CD4-positive, alpha-beta T cell treated with Interleukin-6 at 100 ng/mL for 8 hours (primary cell): ENCODE measurements at regions not wholly inside any gene's neighbourhood (a gene's known extent, or its start where the extent isn't known, plus 50 kb on each side); places are given as distances from the start of the nearest gene placed in this dataset.
"Not testable (repeated sequence)": the region's sequence is repeated elsewhere in the genome, so short reads cannot be mapped to it uniquely, and the experiment has no call there.

ENCODE experiments used
- DNase-seq: peaks from one replicate; pipeline ENCODE4 v3.0.0-alpha.2; 2020; ENCODE audit warnings: mixed read lengths, low spot score

DNA sequence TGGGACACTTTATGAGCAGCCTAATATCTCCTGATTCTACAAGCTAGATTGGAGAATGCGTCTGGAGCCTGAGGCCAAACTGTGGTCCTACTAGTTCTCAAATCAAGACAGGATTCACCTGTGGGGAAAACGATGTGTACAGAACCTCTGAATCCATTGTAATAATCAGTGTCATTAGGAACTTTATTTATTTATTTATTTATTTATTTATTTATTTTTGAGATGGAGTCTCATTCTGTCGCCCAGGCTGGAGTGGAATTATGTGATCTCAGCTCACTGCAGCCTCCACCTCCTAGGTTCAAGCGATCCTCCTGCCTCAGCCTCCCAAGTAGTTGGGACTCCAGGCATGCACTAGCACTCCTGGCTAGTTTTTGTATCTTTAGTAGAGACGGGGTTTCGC lies 52.6 kb upstream of the KIF26B start:
- DNase-seq: not testable (repeated sequence)

DNA sequence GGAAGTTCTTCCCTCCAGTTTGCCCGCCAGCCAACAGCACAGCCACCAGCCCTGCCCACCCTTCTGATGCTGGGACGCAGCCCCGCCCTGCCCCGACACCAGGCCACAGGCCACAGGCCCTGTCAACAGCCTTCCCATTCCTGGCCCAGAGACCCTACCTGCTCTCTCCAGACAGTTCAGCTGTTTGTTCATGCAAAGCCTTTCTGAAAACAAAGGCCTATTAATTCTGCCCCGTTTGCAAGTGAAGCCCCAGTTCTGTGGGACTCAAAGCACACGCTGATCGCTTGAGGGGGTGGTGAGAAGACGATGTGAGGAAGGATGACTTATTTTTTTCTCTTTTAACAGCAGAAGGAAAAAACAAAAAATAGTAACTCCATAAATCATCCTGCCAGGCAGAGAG lies 55.4 kb upstream of the KIF26B start:
- DNase-seq: no peak

DNA sequence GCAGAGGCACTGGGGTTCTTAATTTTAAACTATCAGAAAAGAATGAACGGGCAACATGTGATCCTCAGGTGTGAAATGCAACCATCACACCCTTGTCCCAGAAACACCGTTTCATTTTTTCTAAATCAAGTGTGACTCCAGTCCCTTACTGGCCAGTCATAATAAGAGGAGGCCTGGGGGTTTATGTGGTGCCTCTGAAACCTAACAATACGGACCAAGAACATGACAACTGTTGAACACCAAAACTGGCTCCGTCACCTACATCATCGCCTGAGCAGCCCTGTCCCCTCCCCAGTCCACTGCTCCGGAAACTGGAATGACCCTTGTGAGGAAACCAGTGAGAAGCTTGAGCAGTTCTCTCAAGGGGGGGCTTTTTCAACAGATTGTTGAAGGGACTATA lies 55.9 kb upstream of the KIF26B start:
- no peak for DNase-seq

DNA sequence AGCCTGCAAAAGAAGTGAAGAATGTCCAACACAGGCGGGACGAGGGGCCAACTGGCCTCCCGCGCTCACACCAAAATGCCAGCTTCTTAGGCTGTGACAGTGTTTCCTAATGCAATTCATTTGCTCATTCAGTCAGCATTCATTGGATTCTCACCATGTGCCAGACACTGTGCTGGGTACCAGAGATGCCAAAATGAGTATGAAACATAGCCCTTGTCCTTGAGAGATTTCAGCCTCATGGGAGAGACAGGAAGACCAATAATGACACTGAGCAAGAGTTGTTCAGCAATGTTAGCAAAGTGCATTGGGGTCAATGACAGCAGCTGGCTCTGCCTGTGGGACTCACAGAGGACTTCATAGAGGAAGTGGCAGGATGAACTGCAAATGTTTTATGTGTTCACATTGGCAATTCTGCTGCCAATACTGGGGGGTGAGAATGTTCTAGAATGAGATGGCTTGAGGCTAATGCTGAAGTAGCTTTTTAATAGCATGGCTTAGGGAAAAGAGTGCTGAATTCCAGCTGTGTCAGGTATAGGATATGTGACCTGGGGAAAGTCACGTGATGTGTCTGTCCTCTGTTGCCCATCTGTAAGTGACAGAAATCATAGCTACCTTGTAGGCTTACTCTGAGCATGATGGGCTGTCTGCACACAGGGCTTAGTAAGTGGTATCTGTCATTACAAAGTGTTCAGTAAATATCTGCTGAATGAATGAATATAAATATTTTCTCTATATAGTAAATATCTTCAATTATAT lies 58.3 kb upstream of the KIF26B start:
- DNase-seq: no peak

DNA sequence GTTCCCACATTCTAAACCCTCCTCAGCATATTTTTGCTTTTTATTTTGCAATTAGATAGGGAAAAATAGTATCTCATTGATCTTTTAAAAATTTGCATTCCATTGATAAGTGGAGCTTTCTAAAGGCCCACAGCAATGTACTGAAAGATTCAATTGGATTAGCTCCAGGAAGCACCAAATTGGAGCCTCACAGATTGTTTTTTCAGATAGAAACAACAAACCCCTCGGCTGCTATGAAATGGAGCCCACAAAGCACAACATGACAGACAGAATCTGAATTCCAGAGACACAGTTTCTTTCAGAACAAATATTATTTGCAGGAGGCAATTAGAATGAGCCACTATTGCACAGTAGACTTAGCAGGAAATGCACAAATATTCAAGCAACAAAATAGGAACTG lies 58.9 kb upstream of the KIF26B start:
- DNase-seq: no peak

DNA sequence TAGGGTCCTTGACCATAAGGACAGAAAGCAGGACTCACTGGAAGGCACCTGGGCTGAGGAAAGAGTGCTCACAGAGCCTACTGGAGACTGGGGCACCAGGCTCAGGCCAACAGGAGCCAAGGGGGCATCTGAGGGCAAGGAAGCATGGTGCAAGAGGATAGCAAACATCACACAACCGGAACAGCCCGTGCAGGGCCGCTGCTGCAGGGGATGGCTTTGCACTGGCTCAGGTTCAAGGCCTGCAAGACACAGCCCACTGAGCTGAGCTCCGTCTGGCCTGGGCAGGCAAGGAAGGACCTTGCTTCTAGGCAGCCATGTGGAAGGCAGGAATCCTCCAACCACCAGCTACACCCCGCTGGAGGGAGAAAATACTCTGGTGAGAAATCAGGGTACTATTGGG lies 59.8 kb upstream of the KIF26B start:
- DNase-seq: no peak

GRCh38 chr1:245094092-245094491 lies 60.7 kb upstream of the KIF26B start:
- DNase-seq: no peak

GRCh38 chr1:245092638-245092976 lies 62.2 kb upstream of the KIF26B start:
- no peak for DNase-seq

- no peak for DNase-seq
Measured at GRCh38 chr1:245091818-245092637, 62.8 kb upstream of the KIF26B start.

DNA sequence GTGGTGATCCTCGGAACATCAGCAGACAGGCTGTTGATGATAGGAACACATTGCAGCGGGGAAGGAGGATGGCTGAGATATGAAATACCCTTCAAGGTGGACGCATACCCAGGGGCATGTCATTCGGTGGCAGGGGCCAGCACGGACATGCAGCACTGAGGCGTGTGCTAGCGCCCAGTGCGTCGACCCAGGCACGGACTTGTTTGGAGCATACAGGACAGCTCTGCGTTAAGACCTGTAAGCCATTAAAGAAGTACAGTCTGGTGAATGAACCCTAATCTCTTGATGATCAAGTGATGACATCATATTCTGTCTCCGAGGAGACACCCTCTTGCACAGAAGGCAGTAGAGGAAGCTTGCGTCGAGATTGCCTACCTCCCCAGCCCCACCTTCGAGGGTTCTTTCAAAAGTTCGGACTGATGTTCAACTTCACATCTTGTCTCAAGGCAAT lies 63.6 kb upstream of the KIF26B start:
- DNase-seq: no peak

- no peak for DNase-seq
Measured at GRCh38 chr1:245090491-245091090, 64.2 kb upstream of the KIF26B start.

- no peak for DNase-seq
Measured at GRCh38 chr1:245087723-245088122, 67.1 kb upstream of the KIF26B start.

DNA sequence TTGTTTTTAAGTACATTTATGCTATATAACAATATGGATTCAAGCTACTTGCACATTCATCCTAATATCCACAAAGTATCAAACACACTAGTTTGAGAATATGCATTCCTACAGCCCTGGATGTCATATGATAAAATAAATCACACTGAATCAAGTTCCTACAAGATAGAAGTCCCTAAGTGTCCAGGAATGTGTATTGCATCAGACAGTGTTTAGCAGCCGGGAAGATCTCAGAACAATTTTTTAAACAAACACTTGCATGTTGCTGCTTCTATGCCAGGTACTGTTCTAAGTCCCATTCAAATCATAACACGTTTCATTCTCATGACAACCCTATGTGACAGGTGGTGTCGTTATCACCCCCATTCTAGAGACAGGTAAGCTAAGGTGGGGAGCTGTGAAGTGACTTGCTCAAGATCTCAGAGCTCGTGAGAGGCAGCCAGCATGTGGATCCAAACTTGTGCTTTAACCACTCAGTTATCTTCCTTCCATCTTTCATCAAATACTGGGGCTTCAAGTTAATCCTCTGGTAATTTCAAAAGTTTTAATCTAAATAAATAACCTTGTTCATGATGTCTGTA lies 68.3 kb upstream of the KIF26B start:
- no peak for DNase-seq

- DNase-seq: no peak
Measured at GRCh38 chr1:245085508-245086095, 69.2 kb upstream of the KIF26B start.

DNA sequence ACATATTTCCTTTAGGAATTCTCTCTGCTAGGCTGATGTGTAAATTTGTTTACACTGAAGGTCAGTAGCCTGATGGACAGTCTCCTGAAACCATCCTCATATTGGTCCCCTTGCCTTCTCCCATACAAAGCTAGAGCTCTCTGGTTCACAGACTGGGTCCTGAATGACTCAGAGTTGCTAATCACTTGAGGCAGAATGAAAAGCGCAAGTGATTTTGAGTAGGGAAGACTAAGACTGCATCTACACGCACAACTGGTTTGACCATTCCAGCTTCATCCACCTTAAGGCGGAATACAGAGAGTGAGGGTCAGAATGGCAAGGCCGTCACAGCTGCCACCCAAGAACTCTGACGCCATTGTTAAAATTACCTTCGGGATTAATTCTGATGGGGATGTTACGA lies 70.2 kb upstream of the KIF26B start:
- DNase-seq: no peak

GRCh38 chr1:245079021-245079609 lies 75.7 kb upstream of the KIF26B start:
- DNase-seq: no peak

GRCh38 chr1:245074898-245075297 lies 79.9 kb upstream of the KIF26B start:
- no peak for DNase-seq

GRCh38 chr1:245074232-245074747 lies 80.5 kb upstream of the KIF26B start:
- no peak for DNase-seq

DNA sequence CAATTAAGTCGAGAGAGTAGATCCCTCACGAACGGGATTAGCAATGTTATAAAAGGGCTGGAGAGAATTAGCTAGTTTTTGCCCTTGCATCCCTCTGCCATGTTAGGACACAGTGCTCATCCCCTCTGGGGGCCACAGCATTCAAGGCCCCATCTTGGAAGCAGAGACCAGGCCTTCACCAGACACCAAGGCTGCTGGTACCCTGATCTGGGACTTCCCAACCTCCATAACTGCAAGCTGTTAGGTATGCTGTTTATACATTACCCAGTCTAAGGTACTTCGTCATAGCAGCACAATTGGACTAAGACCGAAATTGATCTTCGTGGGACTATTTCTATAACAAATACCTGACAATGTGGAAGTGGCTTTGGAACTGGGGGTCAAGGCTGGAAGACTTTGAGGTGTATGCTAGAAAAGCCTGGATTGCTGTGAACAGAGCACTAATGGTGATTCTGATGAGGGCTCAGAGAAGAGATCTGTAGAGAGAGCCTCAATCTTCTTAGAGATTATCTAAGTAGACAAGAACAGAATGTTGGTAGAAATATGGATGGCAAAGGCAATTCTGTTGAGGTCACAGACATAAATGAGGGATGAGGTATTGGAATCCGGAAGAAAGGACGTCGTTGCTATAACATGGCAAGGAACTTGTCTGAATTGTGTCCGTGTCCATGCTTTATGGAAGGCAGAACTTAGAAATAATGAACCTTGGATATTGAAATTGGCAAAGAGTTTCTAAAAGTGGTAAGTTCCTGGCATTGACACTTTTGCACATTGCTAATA lies 83.8 kb upstream of the KIF26B start:
- no peak for DNase-seq

DNA sequence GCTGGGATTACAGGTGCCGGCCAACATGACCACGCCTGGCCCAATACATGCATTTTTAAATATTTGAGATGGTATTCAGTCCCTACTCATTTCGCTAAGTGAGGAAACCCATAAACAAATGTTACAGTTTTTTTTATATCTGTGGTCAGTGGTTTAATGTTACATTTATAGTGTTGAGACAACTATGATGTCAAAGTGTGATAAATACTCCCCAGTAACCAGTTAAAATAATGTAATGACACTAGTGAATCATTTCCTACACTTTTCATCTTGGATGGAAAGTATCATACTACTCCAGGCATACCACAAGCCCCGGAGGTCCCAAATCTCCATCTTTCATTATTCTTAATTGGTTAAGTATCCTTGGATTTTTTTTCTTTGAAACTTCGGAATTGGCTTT lies 87.5 kb upstream of the KIF26B start:
- no peak for DNase-seq

GRCh38 chr1:245062741-245063305 lies 92.0 kb upstream of the KIF26B start:
- DNase-seq: no peak
